ENCODE measurements at regions not wholly inside any gene's neighbourhood (a gene's known extent, or its start where the extent isn't known, plus 50 kb on each side); places are given as distances from the start of the nearest gene placed in this dataset.

DNA sequence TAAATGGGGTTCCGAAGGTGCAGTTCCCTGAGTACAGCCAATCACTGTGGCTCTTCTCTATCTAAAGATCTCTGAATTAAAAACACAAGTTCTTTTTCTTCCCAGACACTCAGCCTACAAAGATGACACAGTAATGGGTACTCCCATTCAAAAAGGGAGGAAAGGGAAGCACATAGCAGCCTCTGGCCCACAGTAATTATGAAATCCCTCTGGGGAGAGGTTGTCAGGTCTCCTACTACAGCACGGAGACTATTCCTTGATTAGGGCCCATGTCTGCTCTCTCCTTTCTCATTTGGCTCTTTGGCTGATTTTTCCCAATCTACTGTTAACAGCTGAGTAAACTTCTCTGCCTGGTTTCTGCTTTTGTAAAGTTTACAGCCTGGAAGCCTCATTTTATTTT lies 62.0 kb upstream of the RANBP3L start:
- TF ChIP-seq, protein P1, sequence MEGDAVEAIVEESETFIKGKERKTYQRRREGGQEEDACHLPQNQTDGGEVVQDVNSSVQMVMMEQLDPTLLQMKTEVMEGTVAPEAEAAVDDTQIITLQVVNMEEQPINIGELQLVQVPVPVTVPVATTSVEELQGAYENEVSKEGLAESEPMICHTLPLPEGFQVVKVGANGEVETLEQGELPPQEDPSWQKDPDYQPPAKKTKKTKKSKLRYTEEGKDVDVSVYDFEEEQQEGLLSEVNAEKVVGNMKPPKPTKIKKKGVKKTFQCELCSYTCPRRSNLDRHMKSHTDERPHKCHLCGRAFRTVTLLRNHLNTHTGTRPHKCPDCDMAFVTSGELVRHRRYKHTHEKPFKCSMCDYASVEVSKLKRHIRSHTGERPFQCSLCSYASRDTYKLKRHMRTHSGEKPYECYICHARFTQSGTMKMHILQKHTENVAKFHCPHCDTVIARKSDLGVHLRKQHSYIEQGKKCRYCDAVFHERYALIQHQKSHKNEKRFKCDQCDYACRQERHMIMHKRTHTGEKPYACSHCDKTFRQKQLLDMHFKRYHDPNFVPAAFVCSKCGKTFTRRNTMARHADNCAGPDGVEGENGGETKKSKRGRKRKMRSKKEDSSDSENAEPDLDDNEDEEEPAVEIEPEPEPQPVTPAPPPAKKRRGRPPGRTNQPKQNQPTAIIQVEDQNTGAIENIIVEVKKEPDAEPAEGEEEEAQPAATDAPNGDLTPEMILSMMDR (conservative IDR thresholded peaks at IDR 0.05), result no peak
- TF ChIP-seq ZFX (IDR thresholded peaks at IDR 0.05), result no peak
